ENCODE measurements at regions not wholly inside any gene's neighbourhood (a gene's known extent, or its start where the extent isn't known, plus 50 kb on each side); places are given as distances from the start of the nearest gene placed in this dataset.

DNA sequence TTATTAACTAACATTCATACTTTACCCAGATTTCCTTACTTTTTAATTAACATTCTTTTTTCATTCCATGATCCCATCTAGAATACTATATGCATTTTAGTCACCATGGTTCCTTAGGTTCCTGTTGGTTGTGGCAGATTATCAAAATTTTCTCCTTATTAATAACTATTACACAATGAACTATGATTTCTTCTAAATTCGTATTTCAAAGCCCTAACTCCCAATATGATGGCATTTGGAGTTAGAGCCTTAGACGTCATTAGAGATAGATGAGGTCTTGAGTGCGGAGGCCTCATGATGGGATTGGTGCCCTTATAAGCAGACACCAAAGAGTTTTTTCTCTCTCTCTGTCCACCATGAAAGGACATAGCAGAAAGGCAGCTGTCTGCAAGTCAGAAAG, 485.4 kb downstream of the TLR4 start:
- no peak for DNase-seq (ENCODE audit: low read depth)

DNA sequence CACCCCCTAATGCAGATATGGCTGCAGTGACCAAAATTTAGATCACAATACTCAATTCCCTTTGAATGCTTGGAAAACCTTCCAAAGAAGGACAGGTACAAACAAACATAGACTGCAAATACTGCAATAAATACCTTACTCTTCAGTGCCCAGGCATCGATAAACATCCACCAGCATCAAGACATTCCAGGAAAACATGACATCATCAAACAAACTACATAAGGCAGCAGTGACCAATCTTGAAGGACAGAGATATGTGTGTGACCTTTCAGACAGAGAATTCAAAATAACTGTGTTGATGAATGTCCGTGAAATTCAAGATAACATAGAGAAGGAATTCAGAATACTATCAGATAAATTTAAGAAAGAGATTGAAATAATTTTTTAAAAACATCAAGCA, 488.6 kb downstream of the TLR4 start:
- DNase-seq (ENCODE audit: low read depth) = no peak

DNA sequence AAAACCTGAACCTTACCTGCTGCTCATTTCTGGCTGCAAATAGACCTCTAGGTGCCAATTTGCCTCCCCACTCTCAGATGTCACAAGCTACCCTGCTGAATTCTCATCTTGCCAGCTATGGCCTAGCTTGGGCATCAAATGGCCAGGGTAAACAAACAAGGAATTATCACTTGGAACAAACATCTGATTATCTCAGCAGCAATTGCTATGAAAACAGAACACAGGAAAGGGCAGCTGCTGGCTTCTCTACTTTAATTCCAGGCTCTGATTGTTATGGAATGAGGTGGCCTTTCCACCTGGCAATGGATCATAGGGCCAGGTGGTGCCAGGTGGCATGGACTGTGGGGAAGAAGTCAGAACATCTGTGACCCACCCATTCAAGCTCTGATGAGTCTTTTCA, 505.1 kb downstream of the TLR4 start:
- DNase-seq (ENCODE audit: low read depth) = no peak

DNA sequence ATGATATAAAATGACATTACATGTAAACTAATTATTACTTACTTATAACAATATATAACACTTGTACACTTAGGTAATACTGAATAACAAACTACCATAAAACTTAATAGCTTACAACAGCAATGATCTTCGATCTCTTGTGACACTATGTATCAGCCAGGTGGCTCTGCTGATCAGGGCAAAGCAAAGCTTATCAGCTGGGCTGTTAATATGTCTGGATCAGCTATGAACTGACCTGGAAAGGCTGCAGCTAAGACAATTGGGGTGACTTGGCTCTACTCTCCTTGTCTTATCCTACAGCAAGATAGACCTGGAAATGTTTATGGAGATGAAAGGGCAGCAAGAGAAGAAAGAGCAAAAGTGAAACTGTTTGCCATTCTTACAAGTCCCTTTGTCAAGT, 511.3 kb downstream of the TLR4 start:
- no peak for DNase-seq (ENCODE audit: low read depth)

DNA sequence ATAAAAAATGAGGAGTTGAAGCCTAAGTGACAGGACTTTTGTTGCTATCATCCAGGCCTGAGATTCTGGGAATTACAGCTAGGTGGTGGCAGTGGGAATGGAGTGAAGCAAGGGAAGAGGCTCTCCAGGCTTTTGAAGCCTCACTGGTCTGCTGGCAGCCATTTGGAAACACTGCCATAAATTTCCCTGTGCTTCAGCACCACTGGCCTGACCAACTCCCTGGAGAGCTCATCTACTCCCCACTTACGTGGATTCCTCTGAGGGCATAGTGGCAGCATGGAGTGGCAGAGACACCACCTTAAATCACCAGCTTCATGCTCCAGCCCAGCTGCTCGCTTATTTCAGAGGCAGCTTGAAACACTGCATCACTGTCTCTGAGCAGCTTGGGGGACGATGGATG, 518.2 kb downstream of the TLR4 start:
- DNase-seq (ENCODE audit: low read depth) = no peak

DNA sequence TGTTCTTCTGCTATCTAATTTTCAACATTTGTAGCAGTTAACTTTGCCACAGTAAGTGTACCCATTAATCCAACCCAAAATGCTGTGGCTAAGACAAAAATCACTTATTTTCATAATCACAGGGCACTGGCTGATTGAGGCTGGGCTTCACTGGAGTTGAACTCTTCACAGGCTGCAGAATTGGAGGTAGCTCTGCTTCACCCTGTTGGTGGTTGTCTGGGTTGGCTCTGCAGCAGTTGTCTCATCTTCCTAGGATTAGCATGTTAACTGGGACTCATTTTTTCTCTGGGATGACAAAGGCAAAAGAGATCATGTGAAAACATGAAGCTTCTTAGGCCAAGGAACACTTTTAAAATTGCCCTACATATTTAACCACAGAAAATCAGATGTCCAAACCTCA, 518.9 kb downstream of the TLR4 start:
- DNase-seq (ENCODE audit: low read depth) = no peak

DNA sequence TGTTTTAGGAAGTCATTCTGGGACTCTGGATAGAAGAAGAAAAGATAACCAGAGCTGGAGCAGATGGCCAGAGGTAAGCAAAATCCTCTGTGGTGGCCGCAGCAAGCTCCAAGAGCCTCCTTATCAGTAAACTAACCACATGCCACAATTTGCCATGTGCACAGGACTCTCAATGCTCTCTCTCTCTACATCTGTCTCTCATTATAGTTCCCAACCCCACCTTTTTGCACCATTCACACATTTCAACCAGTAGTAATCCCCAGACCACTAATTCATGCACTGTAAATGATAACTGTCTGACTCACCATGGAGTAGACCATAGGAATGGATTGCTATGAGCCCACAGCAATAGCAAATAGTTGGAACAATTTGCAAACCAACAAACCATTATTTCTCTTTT, 526.1 kb downstream of the TLR4 start:
- no peak for DNase-seq (ENCODE audit: low read depth)

DNA sequence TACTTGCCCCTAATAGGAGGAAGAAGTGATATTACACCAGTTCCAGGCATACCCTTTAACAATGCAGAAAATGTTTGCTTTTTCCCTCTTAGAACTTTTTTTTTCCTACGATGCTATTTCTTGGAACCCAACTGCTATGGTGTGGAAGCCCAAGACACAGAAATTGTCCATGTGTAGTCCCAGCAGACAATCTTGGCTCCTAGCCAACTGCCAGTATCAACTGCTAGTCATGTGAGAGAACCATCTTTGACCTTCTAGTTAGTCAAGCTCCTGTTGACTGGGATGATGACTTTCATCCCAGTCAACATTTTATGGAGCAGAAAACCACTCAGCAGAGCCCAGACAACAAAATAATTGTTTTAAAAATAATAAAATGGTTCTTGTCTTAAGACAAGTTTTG, 532.4 kb downstream of the TLR4 start:
- no peak for DNase-seq (ENCODE audit: low read depth)

DNA sequence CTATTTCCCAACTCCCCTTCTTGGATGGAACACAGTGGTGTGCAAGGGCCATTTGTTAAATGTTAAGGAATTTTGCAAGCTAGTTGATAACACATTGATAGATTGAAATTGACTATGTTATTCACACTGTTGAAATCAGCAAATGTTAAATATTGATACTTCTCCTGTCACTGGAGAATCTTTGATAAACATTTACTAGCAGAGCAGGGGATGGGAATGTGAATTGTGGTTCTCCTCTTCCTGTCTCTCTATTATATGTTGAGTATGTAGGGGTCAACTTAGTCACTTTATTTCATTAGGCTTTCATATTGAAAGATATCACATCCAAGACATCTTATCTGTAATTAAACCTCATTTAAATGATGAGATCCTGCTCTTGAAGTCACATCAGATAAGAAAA, 533.9 kb downstream of the TLR4 start:
- no peak for DNase-seq (ENCODE audit: low read depth)

DNA sequence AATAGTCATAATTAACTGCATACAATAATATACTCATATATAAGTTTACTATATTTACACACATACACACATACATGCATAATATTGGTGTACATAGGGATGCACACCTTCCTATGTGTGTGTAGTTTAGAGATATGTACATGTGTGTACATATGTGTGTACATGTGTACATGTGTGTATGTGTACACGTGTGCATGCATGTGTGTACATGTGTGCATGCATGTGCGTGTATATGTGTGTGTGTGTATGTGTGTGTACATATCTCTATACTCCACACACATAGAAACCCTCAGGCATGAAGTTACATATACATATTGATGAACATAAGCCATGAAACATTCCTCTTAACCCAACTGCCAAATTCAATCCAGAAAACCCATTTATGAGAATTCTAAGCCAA, 547.8 kb downstream of the TLR4 start:
- DNase-seq (ENCODE audit: low read depth) = no peak

DNA sequence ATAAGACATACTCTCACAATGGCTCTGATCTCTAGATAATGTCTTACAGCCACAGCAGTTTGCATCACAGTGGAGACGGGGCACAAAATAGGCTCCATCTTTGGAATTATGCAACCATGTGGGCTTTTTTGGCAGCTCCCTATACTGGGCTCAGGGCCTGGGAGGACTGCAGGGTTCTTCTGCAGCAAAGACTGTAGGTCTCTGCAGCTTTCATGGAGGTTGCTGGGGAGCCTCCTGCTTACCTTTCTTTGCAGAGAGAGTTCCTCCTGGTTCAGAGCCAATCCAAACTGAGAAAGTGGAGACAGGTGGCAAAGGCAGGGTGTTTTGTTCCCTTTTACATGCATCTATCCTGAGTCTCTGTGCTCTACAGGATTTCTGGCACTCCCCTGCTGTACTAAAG, 558.0 kb downstream of the TLR4 start:
- no peak for DNase-seq (ENCODE audit: low read depth)

DNA sequence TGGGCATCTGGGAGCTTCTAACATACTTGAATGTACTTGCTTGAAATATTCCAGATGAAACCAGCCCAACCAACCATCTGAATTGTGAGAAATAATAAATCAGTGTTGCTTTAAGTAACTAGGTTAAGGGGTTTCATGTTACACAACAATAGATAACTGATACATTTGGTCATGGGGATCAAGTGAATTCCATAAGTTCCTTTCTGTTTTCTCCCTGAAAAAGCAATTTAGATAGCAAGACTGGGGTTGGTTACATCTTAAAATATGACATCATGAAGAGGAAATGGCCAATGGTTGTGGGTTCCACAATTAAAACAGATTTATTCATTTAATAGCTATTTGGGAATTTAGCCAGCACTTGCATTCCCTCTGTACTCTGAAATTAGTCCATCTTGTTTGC, 559.7 kb downstream of the TLR4 start:
- DNase-seq (ENCODE audit: low read depth) = no peak

DNA sequence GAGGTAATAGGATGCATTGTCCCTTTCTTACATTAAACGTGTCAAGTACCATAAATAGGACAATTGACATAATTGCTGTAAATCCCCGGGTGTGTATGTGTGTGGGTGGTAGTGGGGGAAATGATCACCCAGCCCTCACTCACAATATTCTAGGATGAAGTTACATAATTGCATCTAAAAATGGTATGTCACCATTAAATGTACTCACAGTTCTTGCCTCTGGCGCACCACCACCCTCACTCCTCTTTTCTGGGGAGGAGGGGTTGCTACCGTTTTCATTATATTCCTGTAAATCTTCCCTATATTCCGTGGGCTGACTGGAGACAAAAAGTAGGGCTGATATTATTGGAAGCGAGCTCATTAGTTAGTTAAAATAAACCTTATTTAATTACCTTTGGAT, 563.8 kb downstream of the TLR4 start:
- no peak for DNase-seq (ENCODE audit: low read depth)

DNA sequence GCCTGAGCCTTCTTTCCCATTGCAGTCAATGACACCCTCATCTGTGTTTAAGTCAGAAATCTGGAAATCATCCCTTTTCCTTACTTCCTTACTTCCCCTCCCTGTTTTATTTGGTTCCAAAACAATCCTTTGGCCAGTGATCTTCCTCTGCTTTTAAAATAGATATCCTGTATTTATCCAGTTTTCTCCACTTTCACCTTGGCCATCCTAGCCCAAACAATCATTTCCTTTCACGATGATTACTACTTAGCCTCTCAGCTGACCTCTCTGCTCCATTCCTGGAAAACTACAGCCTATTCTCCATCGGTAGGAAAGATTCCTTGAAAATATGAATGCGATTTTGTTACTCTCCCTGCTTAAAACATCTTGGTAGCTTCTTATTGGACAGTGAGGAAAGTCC, 565.4 kb downstream of the TLR4 start:
- DNase-seq (ENCODE audit: low read depth) = no peak

DNA sequence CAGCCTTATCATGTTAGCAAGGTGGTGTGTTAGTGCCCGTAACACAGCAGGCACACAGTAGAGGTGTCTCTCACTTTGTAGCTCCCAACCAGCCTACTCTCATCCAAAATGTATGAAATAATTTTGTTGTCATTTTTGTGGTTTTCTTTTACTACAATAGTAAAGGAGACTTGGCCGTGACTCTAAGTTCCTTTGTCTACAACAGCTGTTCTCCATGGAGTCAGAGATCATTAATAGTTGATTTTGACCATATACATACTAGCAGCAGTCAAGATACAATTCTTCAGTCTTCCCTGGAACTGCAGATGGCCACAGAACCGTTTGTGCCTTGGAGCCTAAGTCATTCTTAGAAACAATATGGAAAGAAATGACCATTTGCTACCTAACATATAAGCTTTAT, 567.1 kb downstream of the TLR4 start:
- DNase-seq (ENCODE audit: low read depth) = no peak

DNA sequence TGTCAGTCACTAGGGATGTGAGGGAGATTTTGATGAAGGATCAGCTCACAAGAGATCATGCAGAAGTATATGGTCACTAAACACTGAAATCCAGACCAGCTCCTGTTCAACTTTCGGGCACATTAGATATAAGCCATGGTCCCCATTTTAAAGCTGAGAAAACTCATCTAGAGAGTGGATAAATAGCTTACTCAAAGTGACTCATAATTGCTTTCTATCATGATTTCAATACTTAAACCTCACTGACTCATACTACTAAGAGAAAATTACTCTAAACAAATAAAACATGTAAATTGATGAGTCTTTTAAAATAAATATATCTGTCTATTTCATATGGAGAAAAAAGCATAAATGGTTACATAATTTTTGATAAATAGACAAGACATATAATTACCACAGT, 567.7 kb downstream of the TLR4 start:
- no peak for DNase-seq (ENCODE audit: low read depth)

DNA sequence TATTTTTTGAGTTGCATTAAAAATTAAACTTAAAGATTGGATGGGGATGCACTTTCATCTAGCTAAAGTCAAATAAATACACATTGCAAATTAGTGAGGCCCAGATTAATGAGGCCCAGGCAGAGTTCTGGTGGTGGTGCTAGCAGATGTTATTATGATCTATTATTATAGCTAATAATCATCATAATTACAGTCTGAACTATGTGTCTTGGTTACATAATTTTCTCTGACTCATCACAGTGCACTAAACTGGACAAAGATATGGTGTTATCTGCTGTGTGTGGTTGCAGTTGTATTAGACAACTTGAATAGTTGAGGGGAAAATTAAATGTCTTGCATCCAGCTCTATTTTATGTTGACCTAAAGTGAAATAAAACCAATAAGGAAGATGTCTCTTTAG, 568.8 kb downstream of the TLR4 start:
- no peak for DNase-seq (ENCODE audit: low read depth)

DNA sequence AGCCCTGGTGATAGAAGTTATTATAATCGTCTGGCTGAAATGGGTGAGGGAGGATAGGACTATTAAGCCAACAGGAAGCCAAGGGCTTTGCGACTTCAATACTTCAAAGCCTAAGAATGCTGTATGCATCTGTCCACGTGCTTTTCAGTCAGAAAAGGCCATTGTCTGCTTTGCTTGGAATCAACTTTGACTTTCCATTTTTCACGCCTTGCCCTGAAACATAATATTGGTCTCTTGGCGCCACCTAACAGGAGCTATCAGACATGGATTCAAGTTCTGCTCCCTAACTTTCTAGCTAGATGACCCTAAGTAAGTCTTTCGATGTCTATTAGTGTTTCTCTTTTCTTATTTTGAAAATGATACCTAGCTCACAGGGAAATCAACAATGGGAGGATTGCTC, 572.6 kb downstream of the TLR4 start:
- no peak for DNase-seq (ENCODE audit: low read depth)

DNA sequence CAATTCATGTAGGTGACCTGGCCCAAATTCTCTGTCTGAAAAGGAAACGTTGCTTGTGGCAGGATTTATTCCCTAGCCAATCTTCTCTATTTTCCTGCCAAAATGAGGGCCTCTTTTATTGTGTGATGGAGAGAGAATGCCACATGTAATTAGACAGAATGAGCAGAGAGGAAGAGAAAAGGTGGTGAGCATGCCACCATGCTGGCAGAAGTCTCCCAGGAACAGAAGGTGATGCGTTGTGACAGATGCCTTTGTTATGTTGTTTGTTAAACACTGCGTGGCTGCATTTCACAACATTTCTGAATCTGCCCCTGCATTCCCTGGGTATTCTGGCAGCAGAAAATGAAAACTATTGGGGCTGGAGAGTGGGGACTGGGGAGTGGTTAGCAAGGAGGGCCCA, 577.6 kb downstream of the TLR4 start:
- no peak for DNase-seq (ENCODE audit: low read depth)

DNA sequence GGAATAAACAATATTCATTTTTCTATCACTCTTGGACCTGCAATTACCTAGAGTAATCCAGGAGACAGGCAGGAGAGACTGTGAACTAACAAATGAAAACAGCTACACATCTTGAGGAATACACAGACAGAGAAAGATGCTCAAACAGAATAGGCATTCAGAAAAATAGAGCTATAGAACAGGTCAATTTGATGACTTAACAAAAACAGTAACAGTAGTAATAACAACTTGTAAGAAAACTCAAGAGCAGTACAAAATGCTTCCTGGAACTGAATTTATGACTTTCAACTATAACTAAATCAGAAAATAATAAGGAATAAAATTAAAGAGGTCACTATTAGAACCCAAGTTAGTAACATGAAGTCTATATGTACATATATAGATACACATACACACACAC, 579.3 kb downstream of the TLR4 start:
- DNase-seq (ENCODE audit: low read depth) = no peak

DNA sequence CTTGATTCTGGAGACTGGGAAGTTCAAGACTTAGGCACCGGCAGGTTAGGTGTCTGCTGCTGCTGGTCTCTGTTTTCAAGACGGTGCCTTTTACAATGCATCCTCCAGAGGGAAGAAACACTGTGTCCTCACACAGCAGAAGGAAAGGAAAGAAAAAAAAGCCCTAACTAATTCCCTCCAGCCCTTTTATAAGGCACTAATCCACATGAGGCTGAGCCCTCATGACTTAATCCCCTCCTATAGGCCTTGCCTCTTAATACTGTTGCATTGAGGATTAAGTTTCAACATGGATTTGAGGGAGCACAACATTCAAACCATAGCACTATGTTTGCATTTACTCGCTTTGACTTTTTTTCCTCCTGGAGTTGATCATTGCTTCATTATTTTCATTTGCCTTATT, 585.9 kb downstream of the TLR4 start:
- no peak for DNase-seq (ENCODE audit: low read depth)

DNA sequence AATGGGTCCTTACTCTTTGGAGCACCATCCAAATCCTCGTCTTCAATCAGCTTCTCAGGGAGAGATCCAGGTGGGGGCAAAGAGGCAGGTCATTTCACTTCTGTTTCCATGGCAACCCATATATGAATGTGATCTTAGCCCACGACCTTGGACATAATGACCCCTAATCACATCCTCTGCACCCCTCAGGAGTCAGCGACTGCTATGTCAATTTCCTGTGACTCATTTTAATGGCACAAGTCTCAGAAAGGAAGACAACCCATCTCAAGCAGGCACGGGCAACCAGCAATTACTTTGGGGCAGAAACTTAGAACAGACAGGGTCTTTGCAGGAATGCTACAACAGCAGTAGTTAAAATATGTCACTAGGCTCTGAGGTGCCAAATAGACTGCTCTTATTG, 591.2 kb downstream of the TLR4 start:
- DNase-seq (ENCODE audit: low read depth) = no peak

DNA sequence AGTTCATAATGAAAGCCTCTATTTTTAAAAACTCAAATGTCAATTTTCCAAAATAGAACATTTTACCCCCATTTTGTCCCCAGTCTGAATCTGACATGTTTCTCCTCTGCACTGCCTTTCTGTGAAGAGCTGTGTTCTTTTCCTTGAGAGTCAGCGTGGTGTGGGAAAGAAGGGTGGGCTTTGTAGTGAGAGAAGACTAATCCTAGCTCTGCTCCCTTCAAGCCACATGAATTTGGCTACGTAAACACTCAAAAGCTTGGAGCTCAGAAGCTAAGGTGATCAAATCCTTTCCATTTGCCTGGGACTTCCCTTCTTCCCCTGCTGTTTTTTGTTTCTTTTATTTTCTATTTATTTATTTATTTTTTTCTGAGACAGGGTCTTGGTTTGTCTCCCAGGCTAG, 598.5 kb downstream of the TLR4 start:
- no peak for DNase-seq (ENCODE audit: low read depth)

DNA sequence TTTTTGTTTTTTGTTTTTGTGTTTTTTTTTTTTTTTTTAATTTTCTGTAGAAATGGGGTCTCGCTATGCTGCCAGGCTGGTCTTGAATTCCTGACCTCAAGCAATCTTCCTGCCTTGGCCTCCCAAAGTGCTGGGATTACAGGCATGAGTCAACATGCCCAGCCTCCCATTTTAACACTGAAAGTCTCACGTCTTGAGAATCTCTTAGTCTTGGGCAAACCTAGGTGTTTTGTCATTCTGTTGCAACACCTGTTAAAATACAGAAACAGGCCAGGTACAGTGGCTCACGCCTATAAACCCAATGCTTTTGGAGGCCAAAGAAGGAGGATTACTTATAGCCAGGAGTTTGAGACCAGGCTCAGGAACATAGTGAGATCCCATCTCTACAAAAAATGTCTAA, 599.0 kb downstream of the TLR4 start:
- no peak for DNase-seq (ENCODE audit: low read depth)

DNA sequence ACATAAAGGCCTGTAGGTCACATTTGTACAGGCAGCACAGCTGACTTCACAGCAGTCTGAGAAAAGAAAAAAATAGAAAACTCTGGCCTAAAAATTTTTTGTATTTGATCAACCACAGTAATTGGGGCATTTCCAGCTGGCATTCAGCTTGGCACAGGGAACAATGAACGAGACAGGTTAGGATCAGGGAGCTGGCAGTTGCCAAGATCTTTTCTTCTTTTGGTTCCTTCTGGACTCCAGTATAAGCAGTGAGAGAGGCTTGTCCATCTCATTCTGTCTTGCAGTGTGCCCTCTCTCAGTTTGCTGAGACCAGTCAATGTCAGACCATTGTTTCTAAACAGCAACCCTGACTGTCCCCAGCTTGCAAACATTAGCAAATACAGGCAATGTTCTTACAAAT, 601.1 kb downstream of the TLR4 start:
- no peak for DNase-seq (ENCODE audit: low read depth)

DNA sequence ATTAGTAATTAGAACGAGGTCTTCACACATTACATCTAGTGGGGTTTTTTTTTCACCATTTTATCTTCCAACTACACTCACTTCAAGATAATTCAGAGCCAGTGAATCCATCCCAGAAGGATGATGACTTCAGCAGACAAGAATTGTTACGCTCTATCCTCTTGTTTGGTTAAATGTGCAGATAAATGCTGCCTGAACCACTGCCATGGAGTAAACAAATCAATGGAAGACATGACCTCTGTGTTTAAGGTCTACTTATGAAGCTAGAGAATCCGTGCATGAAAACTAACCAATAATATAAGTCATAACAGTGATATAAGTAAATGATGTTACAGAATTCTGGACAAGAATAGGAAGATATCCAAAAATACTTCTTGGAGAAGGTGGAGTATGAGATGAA, 602.6 kb downstream of the TLR4 start:
- no peak for DNase-seq (ENCODE audit: low read depth)

Measured in GM04503 (cell line).